ENCODE measurements at regions not wholly inside any gene's neighbourhood (a gene's known extent, or its start where the extent isn't known, plus 50 kb on each side); places are given as distances from the start of the nearest gene placed in this dataset.

DNA sequence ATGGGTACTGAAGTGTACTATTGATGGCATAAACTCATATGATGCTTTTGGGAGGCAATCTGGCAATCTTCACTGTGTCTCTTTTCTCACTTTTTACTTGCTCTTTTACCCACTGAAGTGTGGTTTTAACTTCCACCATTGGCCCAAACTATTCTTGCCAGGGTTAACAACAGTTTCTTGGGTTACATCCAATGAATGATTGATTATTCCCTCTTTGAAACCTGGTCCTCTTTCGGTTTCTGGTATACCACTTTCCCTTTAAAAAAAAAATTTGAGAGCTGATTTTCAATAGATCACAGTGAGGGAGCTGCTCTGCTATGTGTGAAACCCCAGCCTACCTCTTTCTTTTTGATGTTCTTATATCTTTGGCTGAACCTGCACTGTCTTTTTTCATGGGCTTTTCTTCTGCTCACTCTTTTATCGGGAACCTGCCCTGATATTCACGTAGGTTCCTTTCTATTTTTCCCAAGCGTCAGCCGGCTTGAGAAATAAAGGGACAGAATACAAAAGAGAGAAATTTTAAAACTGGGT lies 56.1 kb upstream of the OR4E1 start:
- no peak for DNase-seq (ENCODE audit: low read depth, low spot score)
- Histone ChIP-seq H3K4me3 (no peak overlapping the region), H3K9ac (ENCODE audit: control insufficient read depth, insufficient read depth, low read length) (no peak overlapping the region), H3K79me2 (ENCODE audit: control insufficient read depth, insufficient read depth, low read length) (no peaks in the 10 kb centered on the region), H3K27me3 (replicated peaks in 1 of 2; ENCODE audit: control insufficient read depth in 2 of 2, insufficient read depth in 2 of 2, low read length in 1 of 2) (no peaks in the 10 kb centered on the region), H3K36me3 (ENCODE audit: control insufficient read depth in 2 of 2, insufficient read depth in 2 of 2, low read length in 1 of 2) (no peaks in the 10 kb centered on the region), H3K9me3 (replicated peaks; ENCODE audit: control insufficient read depth, insufficient read depth, low read length) (no peaks in the 10 kb centered on the region), H2AFZ (ENCODE audit: control insufficient read depth, low read depth, low read length) (no peak overlapping the region), H4K20me1 (ENCODE audit: control insufficient read depth, insufficient read depth) (no peaks in the 10 kb centered on the region), H3K27ac (ENCODE audit: control insufficient read depth, insufficient read depth) (no peak overlapping the region), H3K4me2 (ENCODE audit: control insufficient read depth, insufficient read depth) (no peak overlapping the region), H3K4me1 (ENCODE audit: control insufficient read depth, insufficient read depth, low read length) (no peaks in the 10 kb centered on the region)
- POLR2A ChIA-PET, result no interaction called here
- SMC1A ChIA-PET (ENCODE audit: uncharacterized antibody, unreplicated experiment), result no interaction called here
- no TSS peak for BruUV-seq (replicated peaks)
- CTCF ChIA-PET, result interaction anchor here (0.6 to 2.3 kb wide), 3 partner anchors 18 to 129 kb away, joined by 3 to 5 read pairs (median 3); no protein-coding TSS in a partner anchor
- intact Hi-C loops (cut with micrococcal nuclease; ENCODE audit: unreplicated experiment), result no loop called here
- no peak for ATAC-seq
- in situ Hi-C loops (cut with MboI), result no loop called here
- no peak for TF ChIP-seq BMI1 (IDR thresholded peaks at IDR 0.05; ENCODE audit: borderline replicate concordance)
- no peak for TF ChIP-seq TBL1XR1 (IDR thresholded peaks at IDR 0.05; ENCODE audit: low read depth, low read length)
- TF ChIP-seq POU2F2 (IDR thresholded peaks at IDR 0.05; ENCODE audit: borderline replicate concordance, low read depth, low read length), result no peak
- no peak for TF ChIP-seq KDM1A (IDR thresholded peaks at IDR 0.05; ENCODE audit: borderline replicate concordance)
- TF ChIP-seq, protein P1, sequence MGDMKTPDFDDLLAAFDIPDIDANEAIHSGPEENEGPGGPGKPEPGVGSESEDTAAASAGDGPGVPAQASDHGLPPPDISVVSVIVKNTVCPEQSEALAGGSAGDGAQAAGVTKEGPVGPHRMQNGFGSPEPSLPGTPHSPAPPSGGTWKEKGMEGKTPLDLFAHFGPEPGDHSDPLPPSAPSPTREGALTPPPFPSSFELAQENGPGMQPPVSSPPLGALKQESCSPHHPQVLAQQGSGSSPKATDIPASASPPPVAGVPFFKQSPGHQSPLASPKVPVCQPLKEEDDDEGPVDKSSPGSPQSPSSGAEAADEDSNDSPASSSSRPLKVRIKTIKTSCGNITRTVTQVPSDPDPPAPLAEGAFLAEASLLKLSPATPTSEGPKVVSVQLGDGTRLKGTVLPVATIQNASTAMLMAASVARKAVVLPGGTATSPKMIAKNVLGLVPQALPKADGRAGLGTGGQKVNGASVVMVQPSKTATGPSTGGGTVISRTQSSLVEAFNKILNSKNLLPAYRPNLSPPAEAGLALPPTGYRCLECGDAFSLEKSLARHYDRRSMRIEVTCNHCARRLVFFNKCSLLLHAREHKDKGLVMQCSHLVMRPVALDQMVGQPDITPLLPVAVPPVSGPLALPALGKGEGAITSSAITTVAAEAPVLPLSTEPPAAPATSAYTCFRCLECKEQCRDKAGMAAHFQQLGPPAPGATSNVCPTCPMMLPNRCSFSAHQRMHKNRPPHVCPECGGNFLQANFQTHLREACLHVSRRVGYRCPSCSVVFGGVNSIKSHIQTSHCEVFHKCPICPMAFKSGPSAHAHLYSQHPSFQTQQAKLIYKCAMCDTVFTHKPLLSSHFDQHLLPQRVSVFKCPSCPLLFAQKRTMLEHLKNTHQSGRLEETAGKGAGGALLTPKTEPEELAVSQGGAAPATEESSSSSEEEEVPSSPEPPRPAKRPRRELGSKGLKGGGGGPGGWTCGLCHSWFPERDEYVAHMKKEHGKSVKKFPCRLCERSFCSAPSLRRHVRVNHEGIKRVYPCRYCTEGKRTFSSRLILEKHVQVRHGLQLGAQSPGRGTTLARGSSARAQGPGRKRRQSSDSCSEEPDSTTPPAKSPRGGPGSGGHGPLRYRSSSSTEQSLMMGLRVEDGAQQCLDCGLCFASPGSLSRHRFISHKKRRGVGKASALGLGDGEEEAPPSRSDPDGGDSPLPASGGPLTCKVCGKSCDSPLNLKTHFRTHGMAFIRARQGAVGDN (IDR thresholded peaks at IDR 0.05), result no peak
- no peak for TF ChIP-seq SRF (IDR thresholded peaks at IDR 0.05; ENCODE audit: low read depth in 2 of 2, low read length in 2 of 2)
- TF ChIP-seq ZNF592 (IDR thresholded peaks at IDR 0.05), result no peak
- no peak for TF ChIP-seq MXI1 (IDR thresholded peaks at IDR 0.05; ENCODE audit: low read depth, low read length)
- TF ChIP-seq RB1 (IDR thresholded peaks at IDR 0.05; ENCODE audit: borderline replicate concordance), result no peak
- no peak for TF ChIP-seq ZSCAN29 (IDR thresholded peaks at IDR 0.05)
- TF ChIP-seq JUND (IDR thresholded peaks at IDR 0.05; ENCODE audit: low read depth, low read length), result no peak
- no peak for TF ChIP-seq STAT1 (conservative IDR thresholded peaks at IDR 0.05)
- no peak for TF ChIP-seq ZNF274 (IDR thresholded peaks at IDR 0.05; ENCODE audit: insufficient read depth, insufficient read length)
- no peak for TF ChIP-seq EED (IDR thresholded peaks at IDR 0.05; ENCODE audit: low read depth)
- TF ChIP-seq MEF2A (IDR thresholded peaks at IDR 0.05; ENCODE audit: insufficient read depth, low read depth, low read length), result no peak
- TF ChIP-seq CHD2 (IDR thresholded peaks at IDR 0.05; ENCODE audit: borderline replicate concordance, low read depth, low read length), result no peak
- TF ChIP-seq, protein P2, sequence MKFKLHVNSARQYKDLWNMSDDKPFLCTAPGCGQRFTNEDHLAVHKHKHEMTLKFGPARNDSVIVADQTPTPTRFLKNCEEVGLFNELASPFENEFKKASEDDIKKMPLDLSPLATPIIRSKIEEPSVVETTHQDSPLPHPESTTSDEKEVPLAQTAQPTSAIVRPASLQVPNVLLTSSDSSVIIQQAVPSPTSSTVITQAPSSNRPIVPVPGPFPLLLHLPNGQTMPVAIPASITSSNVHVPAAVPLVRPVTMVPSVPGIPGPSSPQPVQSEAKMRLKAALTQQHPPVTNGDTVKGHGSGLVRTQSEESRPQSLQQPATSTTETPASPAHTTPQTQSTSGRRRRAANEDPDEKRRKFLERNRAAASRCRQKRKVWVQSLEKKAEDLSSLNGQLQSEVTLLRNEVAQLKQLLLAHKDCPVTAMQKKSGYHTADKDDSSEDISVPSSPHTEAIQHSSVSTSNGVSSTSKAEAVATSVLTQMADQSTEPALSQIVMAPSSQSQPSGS (IDR thresholded peaks at IDR 0.05; ENCODE audit: low read length), result no peak
- RAD21 ChIA-PET (ENCODE audit: unreplicated experiment), result no interaction called here
- WGBS (ENCODE audit: insufficient coverage, insufficient replicate concordance, low lambda C conversion rate, missing lambda C conversion rate), result 12% methylated on average over 5 of the region's 5 CpGs
- FAIRE-seq, result no peak
